ENCODE measurements at regions not wholly inside any gene's neighbourhood (a gene's known extent, or its start where the extent isn't known, plus 50 kb on each side); places are given as distances from the start of the nearest gene placed in this dataset.

DNA sequence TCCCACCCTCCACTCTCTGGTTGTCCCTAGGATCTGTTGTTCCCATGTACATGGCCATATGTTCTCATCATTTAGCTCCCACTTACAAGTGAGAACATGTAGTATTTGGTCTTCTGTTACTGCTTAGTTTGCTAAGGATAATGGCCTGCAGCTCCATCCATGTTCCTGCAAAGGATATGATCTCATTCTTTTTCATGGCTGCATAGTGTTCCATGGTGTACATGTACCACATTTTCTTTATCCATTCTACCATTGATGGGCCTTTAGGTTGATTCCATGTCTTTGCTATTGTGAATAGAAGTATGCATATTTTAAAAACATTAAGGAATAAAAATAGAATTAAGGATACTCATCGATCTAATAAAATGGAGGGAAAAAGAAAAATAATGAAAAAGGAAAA, 278.4 kb downstream of the MBNL1 start:
- no peak for TF ChIP-seq POLR2A (IDR thresholded peaks at IDR 0.05)
- TF ChIP-seq, protein P1, sequence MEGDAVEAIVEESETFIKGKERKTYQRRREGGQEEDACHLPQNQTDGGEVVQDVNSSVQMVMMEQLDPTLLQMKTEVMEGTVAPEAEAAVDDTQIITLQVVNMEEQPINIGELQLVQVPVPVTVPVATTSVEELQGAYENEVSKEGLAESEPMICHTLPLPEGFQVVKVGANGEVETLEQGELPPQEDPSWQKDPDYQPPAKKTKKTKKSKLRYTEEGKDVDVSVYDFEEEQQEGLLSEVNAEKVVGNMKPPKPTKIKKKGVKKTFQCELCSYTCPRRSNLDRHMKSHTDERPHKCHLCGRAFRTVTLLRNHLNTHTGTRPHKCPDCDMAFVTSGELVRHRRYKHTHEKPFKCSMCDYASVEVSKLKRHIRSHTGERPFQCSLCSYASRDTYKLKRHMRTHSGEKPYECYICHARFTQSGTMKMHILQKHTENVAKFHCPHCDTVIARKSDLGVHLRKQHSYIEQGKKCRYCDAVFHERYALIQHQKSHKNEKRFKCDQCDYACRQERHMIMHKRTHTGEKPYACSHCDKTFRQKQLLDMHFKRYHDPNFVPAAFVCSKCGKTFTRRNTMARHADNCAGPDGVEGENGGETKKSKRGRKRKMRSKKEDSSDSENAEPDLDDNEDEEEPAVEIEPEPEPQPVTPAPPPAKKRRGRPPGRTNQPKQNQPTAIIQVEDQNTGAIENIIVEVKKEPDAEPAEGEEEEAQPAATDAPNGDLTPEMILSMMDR (IDR thresholded peaks at IDR 0.05), result no peak
- intact Hi-C loops (cut with DNase I; ENCODE audit: low total_unique reads), result no loop called here
- no peak overlapping the region for H3K4me3 ChIP-seq (ENCODE audit: low read depth, poor library complexity, severe bottlenecking)
- no peak for DNase-seq (ENCODE audit: low spot score in 2 of 2)
- 98 to 100% methylated on average over 1 of the region's 1 CpG for WGBS, 2 donors

DNA sequence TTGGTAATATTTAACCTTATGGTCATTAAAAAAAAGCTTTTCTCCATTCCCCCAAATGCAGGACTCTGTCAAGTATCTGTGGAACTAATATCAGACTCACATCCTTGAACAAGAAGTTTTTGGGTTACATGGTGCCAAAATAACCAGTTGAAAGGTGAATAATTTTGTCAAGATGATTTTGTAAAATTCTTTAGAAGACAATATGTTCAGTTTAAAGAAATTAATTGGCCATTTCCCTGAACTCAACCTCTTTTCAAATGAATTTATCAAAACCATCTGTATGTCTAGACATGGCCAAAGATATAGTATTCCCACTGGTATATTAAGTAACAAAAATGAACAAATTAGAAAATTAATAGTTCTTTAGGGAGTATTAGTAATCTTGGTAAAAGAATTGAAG, 280.5 kb downstream of the MBNL1 start:
- intact Hi-C loops (cut with DNase I; ENCODE audit: low total_unique reads), result no loop called here
- no peak overlapping the region for H3K4me3 ChIP-seq (ENCODE audit: low read depth, poor library complexity, severe bottlenecking)
- no peak for TF ChIP-seq POLR2A (IDR thresholded peaks at IDR 0.05)
- TF ChIP-seq, protein P1 (IDR thresholded peaks at IDR 0.05), result no peak
- DNase-seq (ENCODE audit: low spot score in 2 of 2), result no peak

DNA sequence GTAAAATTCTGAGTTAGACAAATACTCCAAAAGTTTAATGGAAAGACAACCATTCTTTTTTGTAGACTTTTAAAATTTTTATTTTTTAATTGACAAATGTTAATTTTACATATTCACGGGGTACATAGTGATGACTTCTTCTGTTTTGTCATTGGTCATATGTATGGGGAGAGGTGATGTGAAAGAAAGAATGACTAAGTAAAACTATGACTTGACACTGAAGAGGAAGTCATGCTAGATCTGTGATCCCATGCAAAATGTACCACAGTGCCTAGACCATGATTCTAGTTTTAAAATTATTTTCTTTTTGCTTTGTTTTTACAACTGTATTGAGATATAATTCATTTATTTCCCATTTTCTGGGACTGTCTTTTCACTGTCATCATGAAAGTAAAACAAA, 281.6 kb downstream of the MBNL1 start:
- 96 to 97% methylated on average over 1 of the region's 1 CpG for WGBS, 2 donors
- intact Hi-C loops (cut with DNase I; ENCODE audit: low total_unique reads), result no loop called here
- TF ChIP-seq POLR2A (IDR thresholded peaks at IDR 0.05), result no peak
- TF ChIP-seq, protein P1 (IDR thresholded peaks at IDR 0.05), result no peak
- no peak overlapping the region for H3K4me3 ChIP-seq (ENCODE audit: low read depth, poor library complexity, severe bottlenecking)
- no peak for DNase-seq (ENCODE audit: low spot score in 2 of 2)

DNA sequence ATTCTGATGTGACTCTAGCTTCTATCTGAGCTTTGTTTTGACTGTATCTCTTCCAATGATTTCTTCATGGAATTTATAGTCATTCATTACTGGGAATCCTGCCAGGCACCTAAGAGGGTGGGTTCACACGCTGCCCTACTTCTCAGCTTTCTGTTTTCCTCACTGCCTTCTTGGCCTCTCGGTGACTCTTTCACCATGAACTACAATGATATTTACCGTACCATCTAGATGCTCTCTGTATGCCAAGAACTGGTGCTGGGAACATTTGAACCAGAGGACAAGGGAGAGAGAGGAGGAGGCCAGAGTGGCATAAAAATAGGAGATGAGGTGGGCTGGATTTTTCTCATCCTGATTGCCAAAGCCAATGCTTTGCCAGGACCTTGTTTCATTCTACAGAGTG, 280.0 kb upstream of the P2RY1 start:
- no peak for TF ChIP-seq POLR2A (IDR thresholded peaks at IDR 0.05)
- TF ChIP-seq, protein P1 (IDR thresholded peaks at IDR 0.05), result no peak
- H3K4me3 ChIP-seq (ENCODE audit: low read depth, poor library complexity, severe bottlenecking), result no peak overlapping the region
- 48 to 61% methylated on average over 3 of the region's 3 CpGs for WGBS, 2 donors
- intact Hi-C loops (cut with DNase I; ENCODE audit: low total_unique reads), result no loop called here
- DNase-seq (ENCODE audit: low spot score in 2 of 2), result no peak

DNA sequence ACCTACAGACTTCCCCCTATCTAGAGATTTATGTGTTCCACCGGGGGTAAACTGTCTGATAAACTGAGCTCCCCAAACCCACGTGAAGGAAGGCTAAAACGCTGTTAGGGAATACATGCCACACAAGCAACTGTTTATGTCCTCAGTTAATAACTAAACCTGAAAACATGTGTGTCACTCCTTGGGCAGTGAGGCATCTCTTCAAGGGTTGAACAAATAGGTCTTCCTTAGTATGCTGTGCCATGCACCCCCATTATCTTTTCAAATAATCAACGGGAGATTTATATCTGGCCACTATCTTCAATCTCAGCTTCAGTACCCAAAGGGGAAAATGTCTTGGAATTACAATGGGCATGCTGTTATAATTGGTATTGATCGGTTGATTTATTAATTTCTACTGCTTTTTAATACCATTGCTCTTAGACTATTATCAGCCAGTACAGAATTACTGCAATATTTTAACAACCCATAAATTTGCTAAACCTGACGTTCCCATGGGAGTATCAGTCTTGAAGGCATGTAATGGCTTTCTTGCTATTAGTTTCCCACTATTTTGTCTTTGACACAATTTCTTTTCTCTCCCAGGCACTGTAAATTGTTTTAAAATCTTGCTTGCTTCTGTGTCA, 279.2 kb upstream of the P2RY1 start:
- no peak for DNase-seq (ENCODE audit: low spot score in 2 of 2)
- intact Hi-C loops (cut with DNase I; ENCODE audit: low total_unique reads), result no loop called here
- 89 to 91% methylated on average over 6 of the region's 6 CpGs for WGBS, 2 donors
- TF ChIP-seq POLR2A (IDR thresholded peaks at IDR 0.05), result no peak
- TF ChIP-seq, protein P1 (IDR thresholded peaks at IDR 0.05), result no peak
- no peak overlapping the region for H3K4me3 ChIP-seq (ENCODE audit: low read depth, poor library complexity, severe bottlenecking)

DNA sequence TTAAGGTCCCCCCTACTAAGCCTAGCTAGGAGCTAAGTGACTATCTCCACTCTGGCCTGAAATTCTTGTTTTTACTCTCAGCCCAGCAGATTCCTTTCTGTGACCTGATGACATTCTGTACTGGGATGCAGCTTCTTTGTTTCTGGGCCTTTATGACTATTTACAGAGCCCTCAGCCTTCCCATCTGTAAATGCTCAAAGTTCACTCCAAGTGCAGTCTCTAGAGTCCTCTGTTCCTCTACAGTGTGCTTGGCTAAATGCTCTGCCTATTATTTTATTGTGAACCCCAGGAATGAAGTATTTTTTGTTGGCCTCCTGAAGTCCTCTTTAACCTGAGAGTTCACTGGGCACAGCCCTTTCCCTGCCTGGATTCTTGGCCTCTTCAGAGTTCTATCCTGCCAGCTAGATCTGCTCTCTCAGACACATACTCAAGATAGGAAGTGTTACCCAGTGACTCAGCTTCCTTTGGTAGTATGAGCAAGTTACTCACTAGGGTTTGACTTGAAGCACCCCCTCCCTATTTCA, 278.1 kb upstream of the P2RY1 start:
- H3K4me3 ChIP-seq (ENCODE audit: low read depth, poor library complexity, severe bottlenecking), result no peak overlapping the region
- intact Hi-C loops (cut with DNase I; ENCODE audit: low total_unique reads), result no loop called here
- no peak for DNase-seq (ENCODE audit: low spot score in 2 of 2)
- TF ChIP-seq POLR2A (IDR thresholded peaks at IDR 0.05), result no peak
- TF ChIP-seq, protein P1 (IDR thresholded peaks at IDR 0.05), result no peak

All from lower leg skin (tissue), 4 donors.